ENCODE measurements at regions not wholly inside any gene's neighbourhood (a gene's known extent, or its start where the extent isn't known, plus 50 kb on each side); places are given as distances from the start of the nearest gene placed in this dataset.

GRCh38 chr1:87612956-87613355 is 284.3 kb downstream of the LMO4 start:
- TF ChIP-seq, protein P1, sequence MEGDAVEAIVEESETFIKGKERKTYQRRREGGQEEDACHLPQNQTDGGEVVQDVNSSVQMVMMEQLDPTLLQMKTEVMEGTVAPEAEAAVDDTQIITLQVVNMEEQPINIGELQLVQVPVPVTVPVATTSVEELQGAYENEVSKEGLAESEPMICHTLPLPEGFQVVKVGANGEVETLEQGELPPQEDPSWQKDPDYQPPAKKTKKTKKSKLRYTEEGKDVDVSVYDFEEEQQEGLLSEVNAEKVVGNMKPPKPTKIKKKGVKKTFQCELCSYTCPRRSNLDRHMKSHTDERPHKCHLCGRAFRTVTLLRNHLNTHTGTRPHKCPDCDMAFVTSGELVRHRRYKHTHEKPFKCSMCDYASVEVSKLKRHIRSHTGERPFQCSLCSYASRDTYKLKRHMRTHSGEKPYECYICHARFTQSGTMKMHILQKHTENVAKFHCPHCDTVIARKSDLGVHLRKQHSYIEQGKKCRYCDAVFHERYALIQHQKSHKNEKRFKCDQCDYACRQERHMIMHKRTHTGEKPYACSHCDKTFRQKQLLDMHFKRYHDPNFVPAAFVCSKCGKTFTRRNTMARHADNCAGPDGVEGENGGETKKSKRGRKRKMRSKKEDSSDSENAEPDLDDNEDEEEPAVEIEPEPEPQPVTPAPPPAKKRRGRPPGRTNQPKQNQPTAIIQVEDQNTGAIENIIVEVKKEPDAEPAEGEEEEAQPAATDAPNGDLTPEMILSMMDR (IDR thresholded peaks at IDR 0.05 in 2 of 3, conservative IDR thresholded peaks at IDR 0.05 in 1 of 3; ENCODE audit: control insufficient read depth in 2 of 3, extremely low read depth in 1 of 3, insufficient read depth in 1 of 3, low read depth in 3 of 3, low read length in 3 of 3) = no peak
- TF ChIP-seq TCF3 (IDR thresholded peaks at IDR 0.05; ENCODE audit: borderline replicate concordance, insufficient read depth, low read depth, low read length) = no peak
- TF ChIP-seq BHLHE40 (IDR thresholded peaks at IDR 0.05; ENCODE audit: borderline replicate concordance in 1 of 2, low read depth in 2 of 2, low read length in 1 of 2) = no peak

All from GM12878 (cell line).